OCI-LY7 (cell line): ENCODE measurements at regions not wholly inside any gene's neighbourhood (a gene's known extent, or its start where the extent isn't known, plus 50 kb on each side); places are given as distances from the start of the nearest gene placed in this dataset.

Source experiments
- EZH2phosphoT487 ChIP-seq: fragments of 200-600 bp; sonication (generic); IDR thresholded peaks from 2 replicates; pipeline ENCODE4 v1.6.1; 2018; ENCODE audit warnings: low read depth, borderline replicate concordance, mild to moderate bottlenecking, mixed run types, antibody characterized with exemption, low read length, moderate library complexity, mixed read lengths
- TF ChIP-seq, protein P1 (sequence below): fragments of 200-600 bp; sonication (generic); conservative IDR thresholded peaks from 2 replicates; pipeline ENCODE4 v1.5.1; 2014; ENCODE audit warnings: mild to moderate bottlenecking, antibody characterized with exemption, low read length, moderate library complexity, mixed read lengths

DNA sequence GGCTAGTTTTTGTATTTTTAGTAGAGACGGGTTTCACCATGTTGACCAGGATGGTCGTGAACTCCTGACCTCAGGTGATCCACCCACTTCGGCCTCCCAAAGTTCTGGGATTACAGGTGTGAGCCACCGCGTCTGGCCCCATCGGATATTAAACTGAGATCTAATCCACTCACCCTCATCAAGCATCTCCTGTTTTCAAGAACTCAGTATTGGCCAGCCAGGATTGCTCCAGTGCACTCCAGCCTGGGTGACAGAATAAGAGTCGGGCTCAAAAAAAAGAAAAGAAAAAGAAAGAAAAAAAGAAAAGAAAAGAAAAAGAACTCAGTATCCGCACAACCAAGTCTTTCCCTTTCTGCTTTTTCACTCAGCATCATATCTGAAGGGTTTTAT is 167.6 kb downstream of the OR13H1 start:
- TF ChIP-seq, protein P1, sequence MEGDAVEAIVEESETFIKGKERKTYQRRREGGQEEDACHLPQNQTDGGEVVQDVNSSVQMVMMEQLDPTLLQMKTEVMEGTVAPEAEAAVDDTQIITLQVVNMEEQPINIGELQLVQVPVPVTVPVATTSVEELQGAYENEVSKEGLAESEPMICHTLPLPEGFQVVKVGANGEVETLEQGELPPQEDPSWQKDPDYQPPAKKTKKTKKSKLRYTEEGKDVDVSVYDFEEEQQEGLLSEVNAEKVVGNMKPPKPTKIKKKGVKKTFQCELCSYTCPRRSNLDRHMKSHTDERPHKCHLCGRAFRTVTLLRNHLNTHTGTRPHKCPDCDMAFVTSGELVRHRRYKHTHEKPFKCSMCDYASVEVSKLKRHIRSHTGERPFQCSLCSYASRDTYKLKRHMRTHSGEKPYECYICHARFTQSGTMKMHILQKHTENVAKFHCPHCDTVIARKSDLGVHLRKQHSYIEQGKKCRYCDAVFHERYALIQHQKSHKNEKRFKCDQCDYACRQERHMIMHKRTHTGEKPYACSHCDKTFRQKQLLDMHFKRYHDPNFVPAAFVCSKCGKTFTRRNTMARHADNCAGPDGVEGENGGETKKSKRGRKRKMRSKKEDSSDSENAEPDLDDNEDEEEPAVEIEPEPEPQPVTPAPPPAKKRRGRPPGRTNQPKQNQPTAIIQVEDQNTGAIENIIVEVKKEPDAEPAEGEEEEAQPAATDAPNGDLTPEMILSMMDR = no peak
- no peak for TF ChIP-seq EZH2phosphoT487
